ENCODE measurements at regions not wholly inside any gene's neighbourhood (a gene's known extent, or its start where the extent isn't known, plus 50 kb on each side); places are given as distances from the start of the nearest gene placed in this dataset.
A peak's percentile ranks its signal among the peaks of the same experiment; 100 is the strongest.

DNA sequence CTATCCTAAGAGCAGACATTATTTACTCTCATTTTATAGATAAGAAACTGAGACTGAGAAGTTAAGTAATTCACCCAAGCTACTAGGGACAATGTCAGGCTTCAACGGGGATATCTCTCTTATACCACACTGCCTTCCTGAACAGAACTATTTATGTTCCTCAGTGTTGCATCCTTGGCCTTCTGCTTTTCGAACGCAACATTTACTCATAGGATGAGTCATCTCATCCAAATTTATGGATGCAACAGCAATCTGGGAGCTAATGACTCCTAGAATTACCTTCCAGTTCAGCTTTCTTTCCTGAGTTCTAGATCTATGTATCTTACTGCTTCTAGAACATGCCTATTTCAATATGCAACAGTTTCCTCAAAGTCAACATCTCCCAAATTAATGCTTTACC, 103.6 kb upstream of the PAM start:
- ChIA-PET CTCF (interaction anchor here (0.6 to 0.9 kb wide), 3 partner anchors 29 to 323 kb away, joined by 3 to 4 read pairs (median 3); no protein-coding TSS in a partner anchor), POLR2A (no interaction called here)
- no peaks in the 10 kb centered on the region for H3K9me3 ChIP-seq (ENCODE audit: control insufficient read depth, insufficient read depth, low read depth, low read length)
- H3K36me3 ChIP-seq (ENCODE audit: control insufficient read depth in 2 of 2, insufficient read depth in 1 of 2, low read length in 2 of 2), result no peaks in the 10 kb centered on the region
- H3K27ac ChIP-seq (ENCODE audit: extremely low read depth, low read depth, low read length), result no peak overlapping the region
- no peak overlapping the region for H3K4me3 ChIP-seq (ENCODE audit: low read depth, low read length)
- TF ChIP-seq ZNF202 (tag by site-specific recombination; IDR thresholded peaks at IDR 0.05; ENCODE audit: borderline replicate concordance) (no peak), ZNF138 (tag by site-specific recombination; IDR thresholded peaks at IDR 0.05; ENCODE audit: borderline replicate concordance) (no peak), PRDM1 (tag by site-specific recombination; IDR thresholded peaks at IDR 0.05) (no peak), ZFP37 (tag by site-specific recombination; IDR thresholded peaks at IDR 0.05) (no peak), SETDB1 (IDR thresholded peaks at IDR 0.05; ENCODE audit: insufficient read length, low read length) (peak; percentile 62), ZNF175 (tag by site-specific recombination; IDR thresholded peaks at IDR 0.05) (no peak), SCRT2 (tag by site-specific recombination; IDR thresholded peaks at IDR 0.05) (peak; percentile 28; the same call in 1 of the 2 replicates), HOXA7 (CRISPR knock-in tag; IDR thresholded peaks at IDR 0.05; ENCODE audit: borderline replicate concordance) (no peak), ZBTB21 (tag by site-specific recombination; IDR thresholded peaks at IDR 0.05) (no peak), ZNF140 (tag by site-specific recombination; IDR thresholded peaks at IDR 0.05) (no peak), FEZF1 (tag by site-specific recombination; IDR thresholded peaks at IDR 0.05) (no peak), ZNF660 (tag by site-specific recombination; IDR thresholded peaks at IDR 0.05) (0 out of 2 replicates have a peak, but pooled peaks have one; percentile 20)
- no peaks in the 10 kb centered on the region for H3K4me1 ChIP-seq (ENCODE audit: control insufficient read depth, insufficient read depth, low read length)

DNA sequence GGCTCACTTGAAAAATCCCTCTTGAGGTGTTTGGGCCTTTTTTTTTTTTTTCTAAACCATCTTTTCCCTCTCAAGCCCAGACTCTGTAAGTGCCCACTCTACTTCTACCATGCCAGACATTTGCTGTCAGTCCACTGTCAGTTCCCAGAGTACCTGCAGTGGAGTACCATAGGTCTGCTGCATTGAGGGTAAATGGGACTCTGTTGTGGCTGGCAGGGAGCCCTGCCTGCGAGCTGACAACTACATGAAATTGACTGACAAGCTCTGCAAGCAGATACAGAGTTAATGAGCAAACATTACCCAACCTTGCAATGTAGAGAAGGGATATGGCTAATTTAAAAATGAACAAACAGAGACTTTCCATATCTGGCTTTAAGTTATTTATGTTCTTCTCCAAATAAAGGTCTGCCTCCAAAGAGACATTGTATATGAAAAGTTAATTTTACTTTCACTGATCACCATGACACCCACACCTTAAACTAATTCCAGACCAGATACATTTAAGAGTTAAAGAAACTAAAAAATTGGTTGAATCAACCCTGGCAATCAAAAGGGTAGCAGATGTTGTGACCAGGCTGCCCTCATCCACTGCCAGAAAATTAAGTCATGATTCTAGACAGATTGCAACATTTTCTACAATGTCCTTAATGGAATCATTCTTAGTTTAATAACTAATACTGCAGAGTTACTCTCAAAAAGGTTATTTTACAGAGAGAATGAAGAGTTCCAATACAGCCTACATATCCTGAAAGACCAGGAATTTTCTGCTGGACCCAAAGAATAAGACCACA, 100.4 kb upstream of the PAM start:
- CTCF ChIA-PET, result interaction anchor here (0.6 to 1.3 kb wide), 2 partner anchors 15 to 860 kb away, joined by 3 to 4 read pairs; no protein-coding TSS in a partner anchor
- POLR2A ChIA-PET, result no interaction called here
- TF ChIP-seq, protein P1, sequence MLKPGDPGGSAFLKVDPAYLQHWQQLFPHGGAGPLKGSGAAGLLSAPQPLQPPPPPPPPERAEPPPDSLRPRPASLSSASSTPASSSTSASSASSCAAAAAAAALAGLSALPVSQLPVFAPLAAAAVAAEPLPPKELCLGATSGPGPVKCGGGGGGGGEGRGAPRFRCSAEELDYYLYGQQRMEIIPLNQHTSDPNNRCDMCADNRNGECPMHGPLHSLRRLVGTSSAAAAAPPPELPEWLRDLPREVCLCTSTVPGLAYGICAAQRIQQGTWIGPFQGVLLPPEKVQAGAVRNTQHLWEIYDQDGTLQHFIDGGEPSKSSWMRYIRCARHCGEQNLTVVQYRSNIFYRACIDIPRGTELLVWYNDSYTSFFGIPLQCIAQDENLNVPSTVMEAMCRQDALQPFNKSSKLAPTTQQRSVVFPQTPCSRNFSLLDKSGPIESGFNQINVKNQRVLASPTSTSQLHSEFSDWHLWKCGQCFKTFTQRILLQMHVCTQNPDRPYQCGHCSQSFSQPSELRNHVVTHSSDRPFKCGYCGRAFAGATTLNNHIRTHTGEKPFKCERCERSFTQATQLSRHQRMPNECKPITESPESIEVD (tag by site-specific recombination; IDR thresholded peaks at IDR 0.05), result no peak
- TF ChIP-seq OSR2 (tag by site-specific recombination; IDR thresholded peaks at IDR 0.05) (no peak), ZNF221 (tag by site-specific recombination; IDR thresholded peaks at IDR 0.05; ENCODE audit: borderline replicate concordance) (no peak), ZNF626 (tag by site-specific recombination; IDR thresholded peaks at IDR 0.05) (no peak), KLF7 (tag by site-specific recombination; IDR thresholded peaks at IDR 0.05; ENCODE audit: borderline replicate concordance) (no peak), ZNF621 (tag by site-specific recombination; IDR thresholded peaks at IDR 0.05) (no peak), KLF16 (tag by site-specific recombination; IDR thresholded peaks at IDR 0.05) (no peak), HOXA7 (CRISPR knock-in tag; IDR thresholded peaks at IDR 0.05; ENCODE audit: borderline replicate concordance) (no peak), RBAK (tag by site-specific recombination; IDR thresholded peaks at IDR 0.05) (no peak), ZNF202 (tag by site-specific recombination; IDR thresholded peaks at IDR 0.05; ENCODE audit: borderline replicate concordance) (no peak), EGR2 (tag by site-specific recombination; IDR thresholded peaks at IDR 0.05; ENCODE audit: low read depth) (no peak), ZNF133 (tag by site-specific recombination; IDR thresholded peaks at IDR 0.05) (no peak), ZNF354C (tag by site-specific recombination; IDR thresholded peaks at IDR 0.05; ENCODE audit: borderline replicate concordance, low read depth) (no peak), ZBTB20 (tag by site-specific recombination; IDR thresholded peaks at IDR 0.05) (no peak)
- TF ChIP-seq, protein P2, sequence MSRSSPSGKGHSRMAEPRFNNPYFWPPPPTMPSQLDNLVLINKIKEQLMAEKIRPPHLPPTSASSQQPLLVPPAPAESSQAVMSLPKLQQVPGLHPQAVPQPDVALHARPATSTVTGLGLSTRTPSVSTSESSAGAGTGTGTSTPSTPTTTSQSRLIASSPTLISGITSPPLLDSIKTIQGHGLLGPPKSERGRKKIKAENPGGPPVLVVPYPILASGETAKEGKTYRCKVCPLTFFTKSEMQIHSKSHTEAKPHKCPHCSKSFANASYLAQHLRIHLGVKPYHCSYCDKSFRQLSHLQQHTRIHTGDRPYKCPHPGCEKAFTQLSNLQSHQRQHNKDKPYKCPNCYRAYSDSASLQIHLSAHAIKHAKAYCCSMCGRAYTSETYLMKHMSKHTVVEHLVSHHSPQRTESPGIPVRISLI (tag by site-specific recombination; IDR thresholded peaks at IDR 0.05), result no peak
- TF ChIP-seq, protein P3, sequence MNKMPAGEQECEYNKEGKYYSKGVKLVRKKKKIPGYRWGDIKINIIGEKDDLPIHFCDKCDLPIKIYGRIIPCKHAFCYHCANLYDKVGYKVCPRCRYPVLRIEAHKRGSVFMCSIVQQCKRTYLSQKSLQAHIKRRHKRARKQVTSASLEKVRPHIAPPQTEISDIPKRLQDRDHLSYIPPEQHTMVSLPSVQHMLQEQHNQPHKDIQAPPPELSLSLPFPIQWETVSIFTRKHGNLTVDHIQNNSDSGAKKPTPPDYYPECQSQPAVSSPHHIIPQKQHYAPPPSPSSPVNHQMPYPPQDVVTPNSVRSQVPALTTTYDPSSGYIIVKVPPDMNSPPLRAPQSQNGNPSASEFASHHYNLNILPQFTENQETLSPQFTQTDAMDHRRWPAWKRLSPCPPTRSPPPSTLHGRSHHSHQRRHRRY (tag by site-specific recombination; IDR thresholded peaks at IDR 0.05), result no peak
- TF ChIP-seq, protein P4, sequence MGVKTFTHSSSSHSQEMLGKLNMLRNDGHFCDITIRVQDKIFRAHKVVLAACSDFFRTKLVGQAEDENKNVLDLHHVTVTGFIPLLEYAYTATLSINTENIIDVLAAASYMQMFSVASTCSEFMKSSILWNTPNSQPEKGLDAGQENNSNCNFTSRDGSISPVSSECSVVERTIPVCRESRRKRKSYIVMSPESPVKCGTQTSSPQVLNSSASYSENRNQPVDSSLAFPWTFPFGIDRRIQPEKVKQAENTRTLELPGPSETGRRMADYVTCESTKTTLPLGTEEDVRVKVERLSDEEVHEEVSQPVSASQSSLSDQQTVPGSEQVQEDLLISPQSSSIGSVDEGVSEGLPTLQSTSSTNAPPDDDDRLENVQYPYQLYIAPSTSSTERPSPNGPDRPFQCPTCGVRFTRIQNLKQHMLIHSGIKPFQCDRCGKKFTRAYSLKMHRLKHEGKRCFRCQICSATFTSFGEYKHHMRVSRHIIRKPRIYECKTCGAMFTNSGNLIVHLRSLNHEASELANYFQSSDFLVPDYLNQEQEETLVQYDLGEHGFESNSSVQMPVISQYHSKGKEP (tag by site-specific recombination; IDR thresholded peaks at IDR 0.05), result no peak

More for the DNA sequence above, 100.4 kb upstream of the PAM start:
- H3K27ac ChIP-seq (ENCODE audit: extremely low read depth, low read depth, low read length), result no peak overlapping the region
- H3K9me3 ChIP-seq (ENCODE audit: control insufficient read depth, insufficient read depth, low read depth, low read length), result no peaks in the 10 kb centered on the region
- H3K4me1 ChIP-seq (ENCODE audit: control insufficient read depth, insufficient read depth, low read length), result no peaks in the 10 kb centered on the region
- no peaks in the 10 kb centered on the region for H3K36me3 ChIP-seq (ENCODE audit: control insufficient read depth in 2 of 2, insufficient read depth in 1 of 2, low read length in 2 of 2)
- H3K4me3 ChIP-seq (ENCODE audit: low read depth, low read length), result no peak overlapping the region
